Hepatocyte (in vitro differentiated cells): ENCODE measurements at regions not wholly inside any gene's neighbourhood (a gene's known extent, or its start where the extent isn't known, plus 50 kb on each side); places are given as distances from the start of the nearest gene placed in this dataset.
A peak's percentile ranks its signal among the peaks of the same experiment; 100 is the strongest.

Experiments used
- DNase-seq: peaks from one replicate; pipeline ENCODE4 v3.0.0-alpha.2; 2016; ENCODE audit warnings: low spot score
- H2AFZ ChIP-seq: fragments of 200-600 bp; sonication (generic); 2 replicates; pipeline ENCODE4 v1.6.0; 2016; ENCODE audit warnings: antibody characterized with exemption, mild to moderate bottlenecking
- H3K27ac ChIP-seq: fragments of 200-600 bp; sonication (generic); 2 replicates; pipeline ENCODE4 v1.5.1; 2016; ENCODE audit warnings: mild to moderate bottlenecking
- H3K27me3 ChIP-seq: fragments of 200-600 bp; sonication (generic); 2 replicates; pipeline ENCODE4 v1.6.1; 2016
- H3K36me3 ChIP-seq: fragments of 200-600 bp; sonication (generic); replicated peaks from 2 replicates; pipeline ENCODE4 v1.5.1; 2016; ENCODE audit warnings: low read depth; ENCODE audit not compliant: insufficient read depth
- H3K4me1 ChIP-seq: fragments of 200-600 bp; sonication (generic); 2 replicates; pipeline ENCODE4 v1.5.1; 2016; ENCODE audit warnings: mild to moderate bottlenecking, moderate library complexity; ENCODE audit not compliant: insufficient read depth
- H3K4me2 ChIP-seq: fragments of 200-600 bp; sonication (generic); 2 replicates; pipeline ENCODE4 v1.6.0; 2016
- H3K4me3 ChIP-seq: fragments of 200-600 bp; sonication (generic); 2 replicates; pipeline ENCODE4 v1.5.1; 2016; ENCODE audit warnings: mild to moderate bottlenecking
- H3K79me2 ChIP-seq: fragments of 200-600 bp; sonication (generic); 2 replicates; pipeline ENCODE4 v1.6.0; 2017; ENCODE audit warnings: mild to moderate bottlenecking
- H3K9me2 ChIP-seq: fragments of 200-600 bp; sonication (generic); replicated peaks from 2 replicates; pipeline ENCODE4 v1.6.0; 2017; ENCODE audit warnings: mild to moderate bottlenecking; ENCODE audit not compliant: insufficient read depth
- H3K9me3 ChIP-seq: fragments of 200-600 bp; sonication (generic); 2 replicates; pipeline ENCODE4 v1.5.1; 2016; ENCODE audit warnings: low read depth, mild to moderate bottlenecking
- H4K20me1 ChIP-seq: fragments of 200-600 bp; sonication (generic); 2 replicates; pipeline ENCODE4 v1.6.0; 2016; ENCODE audit warnings: mild to moderate bottlenecking; ENCODE audit not compliant: insufficient read depth, poor library complexity, severe bottlenecking
- EZH2 ChIP-seq: fragments of 200-600 bp; sonication (generic); IDR thresholded peaks from 2 replicates; pipeline ENCODE4 v1.6.1; 2016; ENCODE audit warnings: antibody characterized with exemption, mild to moderate bottlenecking, borderline replicate concordance
- EZH2phosphoT487 ChIP-seq: fragments of 200-600 bp; sonication (generic); IDR thresholded peaks from one replicate; pipeline ENCODE4 v1.6.1; 2018; ENCODE audit warnings: antibody characterized with exemption, mild to moderate bottlenecking, low read depth, moderate library complexity; ENCODE audit not compliant: unreplicated experiment, severe bottlenecking
- WGBS: methylation state at CpG from one replicate; pipeline ENCODE4 v1.1.6; 2016; ENCODE audit warnings: low lambda C conversion rate; ENCODE audit errors: missing lambda C conversion rate; 5-methylcytosine and 5-hydroxymethylcytosine counted together
- TF ChIP-seq, protein P1 (sequence below): fragments of 200-600 bp; sonication (generic); IDR thresholded peaks from 2 replicates; pipeline ENCODE4 v1.5.1; 2016; ENCODE audit warnings: antibody characterized with exemption, mild to moderate bottlenecking; ENCODE audit not compliant: poor library complexity

DNA sequence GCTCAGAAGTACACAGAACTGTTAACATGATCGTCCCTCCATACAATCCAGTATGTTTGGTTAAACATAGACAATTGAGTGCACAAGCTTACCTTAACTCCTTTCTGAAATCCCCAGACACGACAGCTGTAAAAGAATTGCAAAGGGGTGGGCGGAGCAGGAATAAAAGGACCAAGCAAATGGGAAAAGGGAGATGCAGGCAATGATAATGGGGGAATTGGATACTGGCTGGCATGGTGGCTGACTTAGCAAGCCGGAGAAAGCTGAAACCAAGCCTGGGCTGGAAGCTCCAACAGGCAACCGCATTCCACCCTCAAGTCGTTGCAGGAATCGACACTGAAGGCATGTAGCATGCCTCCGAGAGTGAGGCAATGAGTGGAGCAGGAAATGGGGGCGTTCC, 96.8 kb upstream of the TMEM132C start:
- H3K36me3 ChIP-seq: no peaks in the 10 kb centered on the region
- H2AFZ ChIP-seq: no peak overlapping the region
- 63% methylated on average over 9 of the region's 9 CpGs for WGBS
- H3K27me3 ChIP-seq: no peaks in the 10 kb centered on the region
- no peak overlapping the region for H3K4me2 ChIP-seq
- H4K20me1 ChIP-seq: no peaks in the 10 kb centered on the region
- no peaks in the 10 kb centered on the region for H3K9me3 ChIP-seq
- no peak overlapping the region for H3K27ac ChIP-seq
- no peaks in the 10 kb centered on the region for H3K79me2 ChIP-seq
- no peak for DNase-seq
- H3K4me1 ChIP-seq: no peaks in the 10 kb centered on the region
- no peak for TF ChIP-seq EZH2phosphoT487
- TF ChIP-seq, protein P1, sequence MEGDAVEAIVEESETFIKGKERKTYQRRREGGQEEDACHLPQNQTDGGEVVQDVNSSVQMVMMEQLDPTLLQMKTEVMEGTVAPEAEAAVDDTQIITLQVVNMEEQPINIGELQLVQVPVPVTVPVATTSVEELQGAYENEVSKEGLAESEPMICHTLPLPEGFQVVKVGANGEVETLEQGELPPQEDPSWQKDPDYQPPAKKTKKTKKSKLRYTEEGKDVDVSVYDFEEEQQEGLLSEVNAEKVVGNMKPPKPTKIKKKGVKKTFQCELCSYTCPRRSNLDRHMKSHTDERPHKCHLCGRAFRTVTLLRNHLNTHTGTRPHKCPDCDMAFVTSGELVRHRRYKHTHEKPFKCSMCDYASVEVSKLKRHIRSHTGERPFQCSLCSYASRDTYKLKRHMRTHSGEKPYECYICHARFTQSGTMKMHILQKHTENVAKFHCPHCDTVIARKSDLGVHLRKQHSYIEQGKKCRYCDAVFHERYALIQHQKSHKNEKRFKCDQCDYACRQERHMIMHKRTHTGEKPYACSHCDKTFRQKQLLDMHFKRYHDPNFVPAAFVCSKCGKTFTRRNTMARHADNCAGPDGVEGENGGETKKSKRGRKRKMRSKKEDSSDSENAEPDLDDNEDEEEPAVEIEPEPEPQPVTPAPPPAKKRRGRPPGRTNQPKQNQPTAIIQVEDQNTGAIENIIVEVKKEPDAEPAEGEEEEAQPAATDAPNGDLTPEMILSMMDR: no peak
- TF ChIP-seq EZH2: no peak
- H3K9me2 ChIP-seq: no peaks in the 10 kb centered on the region
- H3K4me3 ChIP-seq: no peak overlapping the region

DNA sequence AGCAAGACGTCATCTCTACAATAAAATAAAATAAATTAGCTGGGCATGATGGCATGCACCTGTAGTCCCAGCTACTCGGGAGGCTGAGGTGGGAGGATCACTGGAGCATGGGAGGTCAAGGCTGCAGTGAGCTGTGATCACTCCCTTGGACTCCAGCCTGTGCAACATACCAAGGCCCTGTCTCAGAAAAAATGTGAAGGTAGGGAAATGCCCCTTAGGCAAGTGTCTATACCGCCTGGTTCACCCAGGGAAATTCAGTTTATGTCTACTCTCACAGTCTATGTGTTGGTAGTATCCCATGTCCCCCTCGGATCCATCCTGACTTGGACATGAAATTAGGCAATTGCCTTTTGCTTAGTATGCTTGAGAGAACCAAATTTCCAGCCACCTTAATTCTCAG, 88.4 kb upstream of the TMEM132C start:
- Histone ChIP-seq H3K9me2 (no peaks in the 10 kb centered on the region), H3K27ac (no peak overlapping the region), H3K79me2 (no peaks in the 10 kb centered on the region), H3K36me3 (no peaks in the 10 kb centered on the region), H3K27me3 (peaks cover 2% of the 10 kb centered on the region), H4K20me1 (no peaks in the 10 kb centered on the region), H2AFZ (no peak overlapping the region), H3K9me3 (no peaks in the 10 kb centered on the region), H3K4me2 (no peak overlapping the region), H3K4me3 (no peak overlapping the region), H3K4me1 (no peaks in the 10 kb centered on the region)
- 88% methylated on average over 4 of the region's 4 CpGs for WGBS
- no peak for DNase-seq
- no peak for TF ChIP-seq EZH2phosphoT487
- TF ChIP-seq EZH2: no peak
- TF ChIP-seq, protein P1: no peak

DNA sequence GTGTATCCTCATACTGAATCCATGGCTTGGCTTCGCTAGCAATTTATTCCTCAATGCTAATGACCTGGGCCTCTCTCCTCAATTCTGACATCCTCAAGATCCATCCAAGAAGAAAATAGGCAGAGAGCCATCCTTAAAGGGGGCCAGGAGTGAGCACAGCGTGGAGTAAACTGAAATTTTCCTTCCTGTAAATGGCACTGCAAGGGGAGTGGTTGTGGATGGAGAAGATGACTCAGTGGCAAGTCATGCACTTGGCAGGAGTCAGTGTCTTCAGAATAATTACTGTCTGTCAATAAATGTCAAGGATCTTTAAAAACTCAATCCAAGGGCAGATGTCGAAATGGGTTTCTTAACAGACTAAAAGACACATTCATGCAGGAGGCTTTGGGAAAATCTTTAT, 88.0 kb upstream of the TMEM132C start:
- 74% methylated on average over 3 of the region's 3 CpGs for WGBS
- peak; percentile 20 for DNase-seq
- no peaks in the 10 kb centered on the region for H4K20me1 ChIP-seq
- H3K4me3 ChIP-seq: no peak overlapping the region
- H3K9me2 ChIP-seq: no peaks in the 10 kb centered on the region
- peaks cover 2% of the 10 kb centered on the region for H3K27me3 ChIP-seq
- H3K4me2 ChIP-seq: no peak overlapping the region
- no peak overlapping the region for H2AFZ ChIP-seq
- no peak overlapping the region for H3K27ac ChIP-seq
- no peaks in the 10 kb centered on the region for H3K36me3 ChIP-seq
- H3K79me2 ChIP-seq: no peaks in the 10 kb centered on the region
- H3K9me3 ChIP-seq: no peaks in the 10 kb centered on the region
- H3K4me1 ChIP-seq: no peaks in the 10 kb centered on the region
- TF ChIP-seq EZH2 (no peak), EZH2phosphoT487 (no peak)
- TF ChIP-seq, protein P1: no peak

DNA sequence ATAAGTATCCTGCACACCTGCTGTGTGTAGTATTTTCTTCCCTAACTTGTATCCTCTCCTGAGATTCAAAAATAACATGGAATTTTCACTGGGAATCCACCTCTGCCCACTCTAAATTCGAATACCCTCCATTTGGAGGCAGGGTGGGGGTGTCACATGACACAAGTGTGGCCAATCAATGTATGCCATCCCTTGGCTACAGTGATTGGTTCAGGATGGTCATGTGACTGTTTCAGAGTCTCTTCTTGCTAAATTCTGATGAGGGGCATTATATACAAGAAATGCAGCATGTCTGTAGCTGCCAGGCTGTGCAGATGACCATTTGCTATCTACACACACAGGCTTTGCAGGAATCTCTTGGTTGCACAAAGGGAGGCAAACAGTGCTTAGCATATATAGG, 86.8 kb upstream of the TMEM132C start:
- 84% methylated on average over 1 of the region's 1 CpG for WGBS
- Histone ChIP-seq H3K4me1 (no peaks in the 10 kb centered on the region), H4K20me1 (no peaks in the 10 kb centered on the region), H3K4me2 (no peak overlapping the region), H3K79me2 (no peaks in the 10 kb centered on the region), H3K9me3 (no peaks in the 10 kb centered on the region), H3K27ac (no peak overlapping the region), H2AFZ (no peak overlapping the region), H3K36me3 (no peaks in the 10 kb centered on the region), H3K4me3 (no peak overlapping the region), H3K9me2 (no peaks in the 10 kb centered on the region), H3K27me3 (peaks cover 2% of the 10 kb centered on the region)
- TF ChIP-seq, protein P1: no peak
- no peak for TF ChIP-seq EZH2
- TF ChIP-seq EZH2phosphoT487: no peak
- DNase-seq: no peak
